Loucy (cell line): ENCODE measurements at regions not wholly inside any gene's neighbourhood (a gene's known extent, or its start where the extent isn't known, plus 50 kb on each side); places are given as distances from the start of the nearest gene placed in this dataset.

Experiments used
- H2AFZ ChIP-seq: fragments of 200-600 bp; sonication (generic); 2 replicates; pipeline ENCODE4 v1.6.0; 2016; ENCODE audit warnings: antibody characterized with exemption, mild to moderate bottlenecking, low read length, moderate library complexity
- H3F3A ChIP-seq: fragments of 200-600 bp; 2 replicates; pipeline ENCODE4 v1.6.0; 2016; ENCODE audit warnings: antibody characterized with exemption, low read depth, mild to moderate bottlenecking
- H3K27me3 ChIP-seq: fragments of 200-600 bp; sonication (generic); 2 replicates; pipeline ENCODE4 v1.6.1; 2014; ENCODE audit warnings: low read length, mild to moderate bottlenecking; ENCODE audit not compliant: insufficient read depth, poor library complexity, severe bottlenecking
- H3K36me3 ChIP-seq: fragments of 200-600 bp; sonication (generic); 2 replicates; pipeline ENCODE4 v1.6.1; 2016; ENCODE audit warnings: low read length; ENCODE audit not compliant: insufficient read depth
- H3K4me1 ChIP-seq: fragments of 200-600 bp; sonication (generic); 2 replicates; pipeline ENCODE4 v1.5.1; 2014; ENCODE audit warnings: low read length, mild to moderate bottlenecking; ENCODE audit not compliant: insufficient read depth, poor library complexity, severe bottlenecking
- H3K4me2 ChIP-seq: fragments of 200-600 bp; sonication (generic); 2 replicates; pipeline ENCODE4 v1.6.0; 2014; ENCODE audit warnings: antibody characterized with exemption, low read length, low read depth, mild to moderate bottlenecking; ENCODE audit not compliant: poor library complexity, severe bottlenecking
- H3K4me3 ChIP-seq: fragments of 200-600 bp; sonication (generic); 2 replicates; pipeline ENCODE4 v1.5.1; 2014; ENCODE audit warnings: low read length, mild to moderate bottlenecking, mixed read lengths; ENCODE audit not compliant: poor library complexity, severe bottlenecking
- H3K79me2 ChIP-seq: fragments of 200-600 bp; sonication (generic); 2 replicates; pipeline ENCODE4 v1.6.1; 2014; ENCODE audit warnings: low read length; ENCODE audit not compliant: insufficient read depth
- H3K9ac ChIP-seq: fragments of 200-600 bp; sonication (generic); 2 replicates; pipeline ENCODE4 v1.6.0; 2014; ENCODE audit warnings: mild to moderate bottlenecking, low read depth, low read length, moderate library complexity; ENCODE audit not compliant: poor library complexity, severe bottlenecking
- H3K9me2 ChIP-seq: fragments of 200-600 bp; sonication (generic); replicated peaks from 2 replicates; pipeline ENCODE4 v1.6.1; 2016; ENCODE audit warnings: low read depth, low read length, mixed read lengths
- H3K9me3 ChIP-seq: fragments of 200-600 bp; sonication (generic); 2 replicates; pipeline ENCODE4 v1.6.1; 2014; ENCODE audit warnings: mild to moderate bottlenecking, antibody characterized with exemption, low read length, low read depth; ENCODE audit not compliant: insufficient read depth
- H4K20me1 ChIP-seq: fragments of 200-600 bp; sonication (generic); 2 replicates; pipeline ENCODE4 v1.6.0; 2014; ENCODE audit warnings: antibody characterized with exemption, low read length, mild to moderate bottlenecking; ENCODE audit not compliant: insufficient read depth, poor library complexity, severe bottlenecking
- EZH2phosphoT487 ChIP-seq: fragments of 200-600 bp; IDR thresholded peaks from 2 replicates; pipeline ENCODE4 v1.6.1; 2018; ENCODE audit warnings: antibody characterized with exemption, mild to moderate bottlenecking, moderate library complexity, borderline replicate concordance
- TF ChIP-seq, protein P1 (sequence below): fragments of 200-600 bp; sonication (generic); conservative IDR thresholded peaks from 2 replicates; pipeline ENCODE4 v1.5.1; 2014; ENCODE audit warnings: mild to moderate bottlenecking, antibody characterized with exemption, low read length

DNA sequence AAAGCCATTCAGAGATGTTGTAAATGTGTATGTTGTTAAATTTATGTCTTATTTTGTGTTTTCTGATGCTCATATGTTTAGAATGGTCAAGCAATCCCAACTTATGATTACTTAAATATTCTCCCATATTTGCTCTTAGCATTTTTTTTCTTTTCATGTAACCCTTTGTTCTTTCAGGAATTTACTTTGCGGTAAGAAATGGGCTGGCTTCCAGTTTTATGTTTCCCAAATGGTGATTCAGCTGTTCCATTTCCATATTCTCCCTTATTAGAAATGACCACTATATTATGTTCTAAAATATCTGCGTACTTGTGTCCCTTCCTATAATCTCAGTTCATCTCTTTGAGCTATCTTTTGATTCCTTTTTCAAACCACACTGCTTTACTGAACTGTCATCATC lies 113.7 kb downstream of the CDH26 start:
- Histone ChIP-seq H3K9me3 (peaks cover 4% of the 10 kb centered on the region), H3K36me3 (peaks cover 38% of the 10 kb centered on the region; the same call in 1 of the 2 replicates), H3K9me2 (no peaks in the 10 kb centered on the region), H3F3A (no peaks in the 10 kb centered on the region), H3K4me3 (no peak overlapping the region), H4K20me1 (peaks cover 4% of the 10 kb centered on the region), H3K79me2 (peaks cover 51% of the 10 kb centered on the region), H3K9ac (no peak overlapping the region), H3K4me1 (no peaks in the 10 kb centered on the region), H3K4me2 (no peak overlapping the region), H3K27me3 (no peaks in the 10 kb centered on the region), H2AFZ (no peak overlapping the region)
- no peak for TF ChIP-seq EZH2phosphoT487

DNA sequence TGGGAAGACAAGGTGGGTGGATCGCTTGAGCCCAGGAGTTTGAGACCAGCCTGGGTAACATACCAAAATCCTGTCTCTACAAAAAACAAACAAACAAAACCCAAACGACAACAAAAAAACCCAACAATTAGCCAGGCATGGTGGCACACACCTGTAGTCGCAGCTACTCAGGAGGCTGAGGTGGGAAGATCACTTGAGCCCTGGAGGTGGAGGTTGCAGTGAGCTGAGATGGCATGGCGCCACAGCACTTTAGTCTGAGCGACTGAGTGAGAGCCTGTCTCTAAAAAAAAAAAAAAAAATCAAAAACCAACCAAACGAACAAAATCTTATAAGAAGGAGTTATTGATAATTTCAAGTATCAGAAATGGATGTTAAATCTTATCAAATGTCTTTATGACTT lies 114.9 kb downstream of the CDH26 start:
- no peak overlapping the region for H3K4me3 ChIP-seq
- H3K9me3 ChIP-seq, result peaks cover 4% of the 10 kb centered on the region
- no peak overlapping the region for H3K9ac ChIP-seq
- peaks cover 40% of the 10 kb centered on the region for H3K79me2 ChIP-seq
- H3F3A ChIP-seq, result no peaks in the 10 kb centered on the region
- no peak overlapping the region for H2AFZ ChIP-seq
- H3K4me1 ChIP-seq, result no peaks in the 10 kb centered on the region
- TF ChIP-seq, protein P1, sequence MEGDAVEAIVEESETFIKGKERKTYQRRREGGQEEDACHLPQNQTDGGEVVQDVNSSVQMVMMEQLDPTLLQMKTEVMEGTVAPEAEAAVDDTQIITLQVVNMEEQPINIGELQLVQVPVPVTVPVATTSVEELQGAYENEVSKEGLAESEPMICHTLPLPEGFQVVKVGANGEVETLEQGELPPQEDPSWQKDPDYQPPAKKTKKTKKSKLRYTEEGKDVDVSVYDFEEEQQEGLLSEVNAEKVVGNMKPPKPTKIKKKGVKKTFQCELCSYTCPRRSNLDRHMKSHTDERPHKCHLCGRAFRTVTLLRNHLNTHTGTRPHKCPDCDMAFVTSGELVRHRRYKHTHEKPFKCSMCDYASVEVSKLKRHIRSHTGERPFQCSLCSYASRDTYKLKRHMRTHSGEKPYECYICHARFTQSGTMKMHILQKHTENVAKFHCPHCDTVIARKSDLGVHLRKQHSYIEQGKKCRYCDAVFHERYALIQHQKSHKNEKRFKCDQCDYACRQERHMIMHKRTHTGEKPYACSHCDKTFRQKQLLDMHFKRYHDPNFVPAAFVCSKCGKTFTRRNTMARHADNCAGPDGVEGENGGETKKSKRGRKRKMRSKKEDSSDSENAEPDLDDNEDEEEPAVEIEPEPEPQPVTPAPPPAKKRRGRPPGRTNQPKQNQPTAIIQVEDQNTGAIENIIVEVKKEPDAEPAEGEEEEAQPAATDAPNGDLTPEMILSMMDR, result no peak
- no peak for TF ChIP-seq EZH2phosphoT487
- H4K20me1 ChIP-seq, result peaks cover 4% of the 10 kb centered on the region
- no peaks in the 10 kb centered on the region for H3K27me3 ChIP-seq
- no peaks in the 10 kb centered on the region for H3K9me2 ChIP-seq
- H3K4me2 ChIP-seq, result no peak overlapping the region
- peaks cover 31% of the 10 kb centered on the region; the same call in 1 of the 2 replicates for H3K36me3 ChIP-seq

DNA sequence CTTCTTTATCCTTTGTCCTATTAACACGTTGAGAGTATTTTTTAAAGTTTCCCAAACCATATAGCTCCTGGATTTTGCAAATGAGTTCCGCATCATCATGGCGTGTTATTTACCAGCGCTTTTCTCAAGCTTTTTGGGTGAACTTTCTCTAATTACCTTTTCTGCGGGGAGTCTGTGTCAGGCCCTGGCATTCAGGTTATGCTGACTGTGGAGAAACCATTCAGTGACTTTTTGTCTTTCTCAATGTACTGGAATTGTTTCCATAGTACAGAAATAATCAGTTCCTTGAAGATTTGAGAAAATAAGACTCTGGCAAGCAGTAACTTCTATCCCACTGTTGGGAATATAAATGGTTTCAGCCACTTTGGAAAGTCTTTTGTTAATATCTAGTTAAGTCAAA lies 115.3 kb downstream of the CDH26 start:
- H3K4me3 ChIP-seq, result no peak overlapping the region
- H2AFZ ChIP-seq, result no peak overlapping the region
- TF ChIP-seq EZH2phosphoT487, result no peak
- TF ChIP-seq, protein P1, result no peak
- peaks cover 4% of the 10 kb centered on the region for H3K9me3 ChIP-seq
- peaks cover 4% of the 10 kb centered on the region for H4K20me1 ChIP-seq
- H3K9ac ChIP-seq, result no peak overlapping the region
- peaks cover 36% of the 10 kb centered on the region for H3K79me2 ChIP-seq
- no peaks in the 10 kb centered on the region for H3F3A ChIP-seq
- no peaks in the 10 kb centered on the region for H3K27me3 ChIP-seq
- H3K4me1 ChIP-seq, result no peaks in the 10 kb centered on the region
- H3K36me3 ChIP-seq, result peaks cover 31% of the 10 kb centered on the region; the same call in 1 of the 2 replicates
- H3K4me2 ChIP-seq, result no peak overlapping the region
- H3K9me2 ChIP-seq, result no peaks in the 10 kb centered on the region

DNA sequence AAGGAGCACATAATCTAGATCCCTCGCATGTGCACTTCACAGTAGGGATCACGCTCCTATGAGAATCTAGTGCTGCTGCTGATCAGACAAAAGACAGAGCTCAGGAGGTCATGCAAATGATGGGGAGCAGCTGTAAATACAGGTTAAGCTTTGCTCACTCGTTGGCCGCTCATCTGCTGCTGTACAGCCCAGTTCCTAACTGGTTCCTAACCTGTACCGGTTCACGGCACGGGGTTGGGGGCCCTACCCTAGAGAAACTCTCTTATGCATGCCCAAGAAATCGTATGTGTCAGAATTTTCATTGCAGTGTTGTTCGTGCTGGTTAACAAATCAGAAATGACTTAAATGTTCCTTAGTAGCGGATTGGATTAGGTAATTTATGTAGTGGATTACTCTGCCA lies 116.1 kb downstream of the CDH26 start:
- Histone ChIP-seq H4K20me1 (peaks cover 4% of the 10 kb centered on the region), H2AFZ (no peak overlapping the region)
- TF ChIP-seq, protein P1, result no peak
- no peak for TF ChIP-seq EZH2phosphoT487

More for the DNA sequence above, 116.1 kb downstream of the CDH26 start:
- H3K9me3 ChIP-seq, result peaks cover 4% of the 10 kb centered on the region
- no peaks in the 10 kb centered on the region for H3K4me1 ChIP-seq
- H3K9ac ChIP-seq, result no peak overlapping the region
- H3K79me2 ChIP-seq, result peaks cover 28% of the 10 kb centered on the region
- H3K4me2 ChIP-seq, result no peak overlapping the region
- H3K4me3 ChIP-seq, result no peak overlapping the region
- peaks cover 31% of the 10 kb centered on the region; the same call in 1 of the 2 replicates for H3K36me3 ChIP-seq
- H3K9me2 ChIP-seq, result no peaks in the 10 kb centered on the region
- no peaks in the 10 kb centered on the region for H3F3A ChIP-seq
- H3K27me3 ChIP-seq, result no peaks in the 10 kb centered on the region
